PFSK-1 (cell line): ENCODE measurements at regions not wholly inside any gene's neighbourhood (a gene's known extent, or its start where the extent isn't known, plus 50 kb on each side); places are given as distances from the start of the nearest gene placed in this dataset.

Experiments used
- POLR2AphosphoS5 ChIP-seq: IDR thresholded peaks from 2 replicates; pipeline ENCODE4 v1.6.1; 2012; ENCODE audit warnings: low read depth, mild to moderate bottlenecking, control low read depth, low read length, moderate library complexity
- TF ChIP-seq, protein P1 (sequence below), 2 experiments: IDR thresholded peaks; 2 replicates each; pipeline versions ENCODE4 v1.6.1 to v1.8.0; 2011 to 2012; ENCODE audit warnings: low read depth in 2 of 2, low read length in 2 of 2, control low read depth in 1 of 2, inconsistent platforms in 1 of 2, mild to moderate bottlenecking in 1 of 2, moderate library complexity in 1 of 2; ENCODE audit not compliant: insufficient read depth in 1 of 2

- TF ChIP-seq, protein P1, sequence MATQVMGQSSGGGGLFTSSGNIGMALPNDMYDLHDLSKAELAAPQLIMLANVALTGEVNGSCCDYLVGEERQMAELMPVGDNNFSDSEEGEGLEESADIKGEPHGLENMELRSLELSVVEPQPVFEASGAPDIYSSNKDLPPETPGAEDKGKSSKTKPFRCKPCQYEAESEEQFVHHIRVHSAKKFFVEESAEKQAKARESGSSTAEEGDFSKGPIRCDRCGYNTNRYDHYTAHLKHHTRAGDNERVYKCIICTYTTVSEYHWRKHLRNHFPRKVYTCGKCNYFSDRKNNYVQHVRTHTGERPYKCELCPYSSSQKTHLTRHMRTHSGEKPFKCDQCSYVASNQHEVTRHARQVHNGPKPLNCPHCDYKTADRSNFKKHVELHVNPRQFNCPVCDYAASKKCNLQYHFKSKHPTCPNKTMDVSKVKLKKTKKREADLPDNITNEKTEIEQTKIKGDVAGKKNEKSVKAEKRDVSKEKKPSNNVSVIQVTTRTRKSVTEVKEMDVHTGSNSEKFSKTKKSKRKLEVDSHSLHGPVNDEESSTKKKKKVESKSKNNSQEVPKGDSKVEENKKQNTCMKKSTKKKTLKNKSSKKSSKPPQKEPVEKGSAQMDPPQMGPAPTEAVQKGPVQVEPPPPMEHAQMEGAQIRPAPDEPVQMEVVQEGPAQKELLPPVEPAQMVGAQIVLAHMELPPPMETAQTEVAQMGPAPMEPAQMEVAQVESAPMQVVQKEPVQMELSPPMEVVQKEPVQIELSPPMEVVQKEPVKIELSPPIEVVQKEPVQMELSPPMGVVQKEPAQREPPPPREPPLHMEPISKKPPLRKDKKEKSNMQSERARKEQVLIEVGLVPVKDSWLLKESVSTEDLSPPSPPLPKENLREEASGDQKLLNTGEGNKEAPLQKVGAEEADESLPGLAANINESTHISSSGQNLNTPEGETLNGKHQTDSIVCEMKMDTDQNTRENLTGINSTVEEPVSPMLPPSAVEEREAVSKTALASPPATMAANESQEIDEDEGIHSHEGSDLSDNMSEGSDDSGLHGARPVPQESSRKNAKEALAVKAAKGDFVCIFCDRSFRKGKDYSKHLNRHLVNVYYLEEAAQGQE (IDR thresholded peaks at IDR 0.05; ENCODE audit: insufficient read depth in 1 of 2, low read depth in 2 of 2, low read length in 2 of 2) = no peak
- TF ChIP-seq POLR2AphosphoS5 = no peak
Observed at GRCh38 chr10:6907877-6908530, 327.9 kb upstream of the PRKCQ start.
